GM18868 (cell line): ENCODE measurements at regions not wholly inside any gene's neighbourhood (a gene's known extent, or its start where the extent isn't known, plus 50 kb on each side); places are given as distances from the start of the nearest gene placed in this dataset.
"Not testable (repeated sequence)": the region's sequence is repeated elsewhere in the genome, so short reads cannot be mapped to it uniquely, and the experiment has no call there.

Source experiments
- ATAC-seq: cut with Tn5 transposase; IDR thresholded peaks from one replicate; pipeline ENCODE4 v1.9.1; 2021; ENCODE audit warnings: mild to moderate bottlenecking, moderate library complexity; ENCODE audit not compliant: unreplicated experiment

DNA sequence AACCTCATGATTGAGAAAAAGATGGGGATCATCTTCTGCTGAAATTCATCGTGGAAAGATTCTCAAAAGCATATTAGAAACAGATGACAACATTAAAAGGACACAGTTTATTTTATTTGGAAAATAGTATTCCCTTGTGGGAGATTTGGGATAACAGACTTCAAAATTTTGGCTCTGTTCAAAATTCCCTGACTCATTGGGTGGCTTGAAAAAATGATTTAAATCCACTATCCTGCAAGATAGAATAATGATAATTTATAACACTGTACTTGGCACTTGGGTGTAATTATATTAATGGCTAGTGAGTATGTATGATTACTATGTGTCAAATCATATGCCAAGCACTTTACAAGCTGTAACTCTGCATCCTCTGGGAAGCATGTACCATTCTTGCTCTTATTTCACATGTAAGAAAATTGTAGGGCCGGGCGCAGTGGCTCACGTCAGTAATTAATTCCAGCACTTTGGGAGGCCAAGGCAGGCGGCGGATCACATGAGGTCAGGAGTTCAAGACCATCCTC is 128.8 kb downstream of the LMNTD1 start:
- ATAC-seq, result no peak

DNA sequence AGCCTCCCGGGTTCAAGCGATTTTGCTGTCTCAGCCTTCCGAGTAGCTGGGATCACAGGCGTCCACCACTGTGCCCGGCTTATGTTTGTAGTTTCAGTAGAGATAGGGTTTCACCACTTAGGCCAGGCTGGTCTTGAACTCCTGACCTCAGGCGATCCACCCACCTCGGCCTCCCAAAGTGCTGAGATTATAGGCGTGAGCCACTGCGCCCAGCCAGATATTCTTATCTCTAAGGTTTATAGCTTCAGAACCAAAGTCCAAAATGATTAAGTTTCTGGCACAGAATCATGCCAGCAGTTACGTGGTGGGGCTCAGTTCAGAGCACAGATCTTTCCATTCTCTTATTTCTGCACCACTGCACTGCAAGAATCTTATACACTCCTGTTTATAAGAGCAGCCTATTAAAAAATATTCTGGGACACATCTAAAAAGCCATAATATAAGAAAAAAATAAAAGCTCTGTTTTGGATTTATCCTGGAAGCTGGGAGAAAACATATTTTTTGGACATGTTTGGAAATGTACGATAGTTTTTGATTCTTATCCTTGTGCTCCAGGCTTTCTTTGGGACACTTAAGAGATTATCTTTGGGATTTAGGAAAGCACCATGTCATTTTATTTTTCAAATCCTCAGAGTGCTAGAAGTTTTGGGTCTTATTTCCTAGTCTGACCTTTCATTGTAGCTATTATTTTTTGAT is 129.6 kb downstream of the LMNTD1 start:
- ATAC-seq, result no peak

DNA sequence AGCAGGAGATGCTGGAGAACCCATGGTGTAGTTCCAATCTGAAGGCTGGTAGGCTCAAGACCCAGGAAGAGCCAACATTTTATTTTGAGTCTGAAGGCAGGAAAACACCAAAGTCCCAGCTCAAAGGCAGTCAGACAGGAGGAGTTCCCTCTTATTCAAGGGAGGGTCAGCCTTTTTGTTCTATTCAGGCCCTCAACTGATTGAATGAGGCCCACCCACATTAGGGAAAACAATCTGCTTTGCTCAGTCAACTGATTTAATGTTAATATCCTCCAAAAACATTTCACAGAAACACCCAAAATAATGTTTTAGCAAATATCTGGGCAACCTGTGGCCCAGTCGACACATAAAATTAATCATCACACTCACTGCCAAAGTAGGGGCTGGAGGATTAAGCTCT is 130.8 kb downstream of the LMNTD1 start:
- ATAC-seq, result no peak

DNA sequence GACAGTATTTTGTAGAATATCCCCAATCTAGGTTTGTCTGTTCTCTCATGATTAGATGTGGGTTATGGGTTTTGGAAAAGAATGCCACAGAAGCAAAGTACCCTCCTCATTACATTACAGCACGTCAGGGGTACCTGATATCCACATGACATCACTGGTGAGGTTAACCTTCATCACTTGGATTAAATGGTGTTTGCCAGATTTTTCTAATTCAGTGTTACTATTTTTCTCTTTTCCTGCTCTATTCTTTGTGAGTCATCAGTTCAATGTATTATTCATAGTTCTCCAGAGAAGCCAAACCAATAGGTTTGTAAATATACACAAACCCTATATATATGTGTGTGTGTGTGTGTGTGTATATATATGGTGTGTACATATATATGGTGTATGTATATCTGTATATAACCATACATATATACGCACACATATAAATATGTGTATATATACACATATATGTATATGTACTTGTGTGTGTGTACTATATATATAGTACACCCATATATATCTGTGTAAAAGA is 131.4 kb downstream of the LMNTD1 start:
- ATAC-seq, result no peak

DNA sequence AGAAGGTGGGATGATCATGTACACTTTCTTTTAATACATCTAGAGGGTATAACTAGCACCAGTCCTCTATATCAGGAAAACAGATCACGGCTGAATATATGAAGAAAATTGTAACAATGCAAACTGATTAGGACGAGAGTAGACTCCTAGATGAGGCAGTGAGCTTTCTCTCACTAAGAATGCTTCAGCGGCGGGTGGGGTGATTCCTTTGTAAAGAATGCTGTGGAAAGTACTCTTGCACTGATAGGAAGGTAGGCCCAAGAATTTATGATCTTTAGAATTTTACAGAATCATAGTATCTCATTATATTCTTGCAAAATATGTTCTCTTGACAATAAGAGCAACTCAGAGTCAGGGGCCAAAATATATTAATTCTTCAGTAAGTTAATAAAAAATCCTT is 133.0 kb downstream of the LMNTD1 start:
- no peak for ATAC-seq

DNA sequence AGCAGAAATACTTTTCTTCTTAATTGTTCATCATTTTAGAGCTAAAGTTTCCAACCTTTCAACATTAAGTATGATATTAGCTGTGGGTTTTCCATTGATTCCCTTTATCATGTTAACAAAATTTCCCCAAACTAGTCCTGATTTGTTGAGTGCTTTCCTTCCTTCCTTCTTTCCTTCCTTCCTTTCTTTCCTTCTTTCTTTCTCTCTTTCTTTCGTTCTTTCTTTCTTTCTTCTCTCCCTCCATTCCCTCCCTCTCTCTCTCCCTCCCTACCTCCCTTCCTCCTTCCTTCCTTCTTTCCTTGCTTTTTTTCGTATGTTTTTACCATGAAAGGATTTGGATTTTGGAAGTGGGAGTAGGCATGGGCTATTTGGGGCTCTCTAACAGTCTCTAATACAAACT is 133.5 kb downstream of the LMNTD1 start:
- ATAC-seq, result no peak

DNA sequence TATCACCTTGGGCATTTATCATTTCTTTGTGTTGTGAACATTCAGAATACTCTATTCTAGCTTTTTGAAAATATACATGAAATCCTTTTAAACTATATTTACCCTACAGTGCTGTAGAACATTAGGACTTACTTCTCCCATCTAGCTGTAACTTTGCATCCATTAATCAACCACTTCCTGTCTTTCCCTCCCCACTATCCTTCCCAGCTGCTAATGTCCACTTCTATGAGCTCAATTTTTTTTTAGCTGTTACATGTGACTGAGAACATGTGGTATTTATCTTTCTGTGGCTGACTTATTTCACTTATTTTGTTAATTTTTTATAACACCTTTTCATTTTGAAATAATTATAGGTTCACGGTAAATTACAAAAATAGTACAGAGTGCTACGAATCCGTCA is 136.0 kb downstream of the LMNTD1 start:
- ATAC-seq, result no peak

DNA sequence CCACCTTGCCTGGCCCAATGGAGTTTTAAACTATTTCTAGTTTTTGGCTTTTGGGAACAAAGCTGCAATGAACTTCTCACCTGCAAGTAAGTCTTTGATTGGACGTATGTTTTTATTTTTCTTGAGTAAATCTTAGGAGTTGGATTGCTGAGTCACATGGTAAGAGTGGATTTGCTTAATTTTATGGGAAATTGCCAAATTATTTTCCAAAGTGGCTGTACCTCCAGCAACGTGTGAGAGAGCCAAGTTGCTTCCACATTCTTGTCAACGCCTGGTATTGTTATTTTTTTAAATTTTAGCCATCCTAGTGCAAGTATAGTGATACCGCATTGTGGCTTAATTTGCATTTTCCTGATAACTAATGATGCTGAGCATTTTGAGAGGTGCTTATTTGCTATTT is 136.6 kb downstream of the LMNTD1 start:
- no peak for ATAC-seq

DNA sequence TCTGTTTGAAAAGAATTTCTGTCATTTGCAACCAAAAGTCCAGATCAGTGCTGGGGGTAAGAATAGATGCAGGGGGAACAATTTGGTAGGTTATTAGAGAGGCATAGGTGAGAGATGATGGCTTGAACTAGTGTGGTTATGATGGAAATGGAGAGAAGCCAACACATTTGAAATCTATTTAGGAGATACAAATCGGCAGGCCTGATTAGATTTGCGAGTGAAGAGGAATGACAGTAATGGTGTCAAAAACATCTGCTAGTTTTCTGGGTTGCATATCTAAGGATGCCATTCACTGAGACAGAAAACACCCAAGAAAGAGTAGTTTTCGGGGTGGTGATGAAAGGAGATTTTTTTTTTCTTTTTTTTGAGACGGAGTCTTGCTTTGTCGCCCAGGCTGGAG is 138.1 kb downstream of the LMNTD1 start:
- no peak for ATAC-seq

DNA sequence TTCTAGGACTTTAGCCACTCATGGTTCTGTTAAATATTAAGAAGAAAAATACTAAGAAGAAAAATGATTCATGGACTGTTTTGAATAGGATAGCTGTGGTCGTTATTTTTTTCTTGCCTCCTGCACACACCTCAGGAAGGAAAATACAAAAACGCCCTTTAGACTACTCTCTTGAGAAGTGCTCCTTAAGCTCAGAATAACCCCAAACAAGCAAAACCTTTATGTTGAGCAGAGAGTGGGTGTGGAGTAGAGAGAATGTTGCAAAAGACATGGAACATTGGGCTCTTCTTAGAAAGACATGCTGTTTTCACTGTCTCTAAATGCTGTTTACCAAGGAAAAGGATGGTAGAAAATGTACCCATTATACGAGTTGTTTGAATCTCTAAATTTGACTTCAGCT is 140.3 kb downstream of the LMNTD1 start:
- no peak for ATAC-seq

DNA sequence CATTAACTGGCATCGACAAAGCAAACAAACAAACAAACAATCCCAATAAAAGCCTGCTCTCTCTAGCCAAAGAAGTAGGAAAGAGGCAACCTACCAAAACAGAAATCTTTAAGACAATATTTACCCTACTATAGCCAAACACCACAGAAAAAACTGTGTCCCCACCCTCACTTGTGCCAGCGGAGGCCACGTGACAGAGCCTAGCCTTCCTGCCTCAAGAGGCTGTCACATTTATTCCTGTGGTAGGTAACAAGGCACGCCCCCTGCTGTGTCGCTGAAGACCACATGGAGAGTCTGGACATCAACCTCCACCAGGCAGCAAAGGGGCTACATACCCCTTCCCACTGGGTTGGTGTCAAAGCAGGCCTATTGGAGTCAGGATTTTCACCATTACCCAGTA is 148.1 kb downstream of the LMNTD1 start:
- no peak for ATAC-seq

DNA sequence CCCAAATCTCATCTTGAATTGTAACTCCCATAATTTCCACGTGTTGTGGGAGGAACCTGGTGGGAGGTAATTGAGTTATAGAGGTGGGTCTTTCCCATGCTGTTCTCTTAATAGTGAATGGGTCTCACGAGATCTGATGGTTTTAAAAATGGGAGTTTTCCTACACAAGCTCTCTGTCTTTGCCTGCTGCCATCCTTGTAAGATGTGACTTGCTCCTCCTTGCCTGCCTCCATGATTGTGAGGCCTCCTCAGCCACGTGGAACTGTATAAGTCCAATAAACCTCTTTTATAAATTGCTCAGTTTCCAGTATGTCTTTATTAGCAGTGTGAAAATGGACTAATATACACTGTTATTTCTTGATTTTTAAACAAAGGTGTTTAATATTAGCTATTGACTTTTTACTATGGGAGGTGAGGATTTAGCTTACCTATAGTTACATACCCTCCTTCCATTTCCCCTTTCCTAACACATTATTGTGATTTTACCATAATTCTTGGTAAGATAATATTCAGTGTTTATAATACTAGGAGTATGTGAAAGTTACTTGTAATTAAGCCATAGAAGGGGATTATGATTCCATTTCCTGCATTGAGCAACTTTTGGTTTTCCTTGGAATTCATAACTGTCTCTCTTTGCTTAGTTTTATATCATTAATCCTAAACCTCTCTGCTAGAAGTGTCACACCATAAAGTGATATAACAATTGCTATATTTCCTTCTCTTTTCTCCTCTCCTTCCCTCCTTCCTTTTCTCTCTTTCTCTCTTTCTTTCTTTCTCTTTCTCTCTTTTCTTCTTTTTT is 151.0 kb upstream of the KRAS start:
- no peak for ATAC-seq

DNA sequence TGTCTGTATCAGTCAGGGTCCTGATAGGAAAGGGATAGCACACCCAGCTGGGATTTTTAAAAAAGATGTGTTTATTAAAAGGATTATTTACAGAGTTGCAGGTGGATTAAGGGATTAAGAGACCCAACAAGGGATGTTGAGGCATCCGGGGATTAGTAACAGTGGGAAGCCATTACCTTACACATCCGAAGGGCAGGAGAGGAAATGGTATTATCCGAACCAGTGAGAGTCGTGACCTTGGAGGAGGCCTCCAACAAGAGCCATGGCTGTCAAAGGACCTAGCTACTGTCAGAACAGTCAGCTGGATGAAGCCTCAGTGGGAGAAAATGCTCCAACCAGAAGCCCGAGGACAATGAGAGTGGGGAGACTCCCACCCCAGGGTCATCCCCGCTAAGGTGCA is 146.3 kb upstream of the KRAS start:
- no peak for ATAC-seq

DNA sequence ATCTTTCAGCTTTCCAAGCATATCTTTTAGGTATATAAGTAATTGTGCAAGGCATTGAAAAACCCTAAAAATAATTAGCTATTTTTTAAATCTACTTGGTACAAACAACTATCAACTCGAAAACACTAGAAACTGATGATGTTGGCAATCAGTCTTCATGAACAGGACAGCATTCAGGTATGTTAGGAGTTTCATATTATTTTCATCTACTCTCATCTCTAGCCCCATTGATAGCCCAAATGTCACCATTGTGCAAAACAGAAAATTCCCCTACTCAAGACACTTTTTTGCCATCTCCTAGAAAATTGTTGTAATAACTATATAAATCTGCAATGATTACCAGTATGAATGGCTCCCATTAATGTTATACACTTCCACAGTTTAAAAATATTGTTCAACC is 144.5 kb upstream of the KRAS start:
- no peak for ATAC-seq

DNA sequence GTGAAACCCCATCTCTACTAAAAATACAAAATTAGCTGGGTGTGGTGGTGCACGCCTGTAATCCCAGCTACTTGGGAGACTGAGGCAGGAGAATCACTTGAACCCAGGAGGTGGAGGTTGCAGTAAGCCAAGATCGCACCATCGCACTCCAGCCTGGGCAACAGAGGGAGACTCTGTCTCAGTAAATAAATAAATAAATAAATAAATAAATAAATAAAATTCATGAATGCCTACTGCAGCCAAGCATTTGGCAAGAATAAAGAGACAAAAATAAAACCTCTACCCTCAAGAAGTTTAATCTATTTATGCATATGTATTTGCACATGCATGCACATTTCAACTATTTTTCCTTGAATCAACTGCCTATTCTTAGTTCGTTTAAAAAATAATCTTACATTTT is 144.0 kb upstream of the KRAS start:
- not testable (repeated sequence) for ATAC-seq

DNA sequence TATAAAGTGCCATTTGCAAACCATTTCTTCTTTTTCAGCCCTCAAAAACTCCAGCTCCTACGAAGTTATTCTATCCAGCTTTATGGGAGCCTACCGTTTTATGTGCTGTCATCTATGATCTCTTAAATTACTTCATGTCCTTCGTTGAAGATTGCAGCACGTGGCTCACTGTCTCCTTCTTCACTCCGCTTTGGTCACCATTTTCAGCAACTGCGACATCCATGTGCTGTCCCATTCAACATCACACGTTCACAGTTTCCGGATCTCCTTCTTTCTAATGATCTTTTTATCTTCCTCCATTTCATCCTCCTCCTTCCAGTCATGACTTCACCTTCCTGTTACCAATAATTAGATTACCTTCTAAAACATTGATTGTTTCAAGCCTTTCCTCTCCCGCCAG is 143.3 kb upstream of the KRAS start:
- no peak for ATAC-seq

DNA sequence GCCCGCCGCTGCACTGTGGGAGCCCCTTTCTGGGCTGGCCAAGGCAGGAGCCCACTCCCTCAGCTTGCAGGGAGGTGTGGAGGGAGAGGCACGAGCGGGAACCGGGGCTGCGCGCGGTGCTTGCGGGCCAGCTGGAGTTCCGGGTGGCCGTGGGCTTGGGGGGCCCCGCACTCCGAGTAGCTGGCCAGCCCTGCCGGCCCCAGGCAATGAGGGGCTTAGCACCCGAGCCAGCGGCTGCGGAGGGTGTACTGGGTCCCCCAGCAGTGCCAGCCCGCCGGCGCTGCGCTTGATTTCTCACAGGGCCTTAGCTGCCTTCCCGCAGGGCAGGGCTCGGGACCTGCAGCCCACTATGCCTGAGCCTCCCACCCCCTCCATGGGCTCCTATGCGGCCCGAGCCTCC is 140.6 kb upstream of the KRAS start:
- ATAC-seq, result not testable (repeated sequence)

DNA sequence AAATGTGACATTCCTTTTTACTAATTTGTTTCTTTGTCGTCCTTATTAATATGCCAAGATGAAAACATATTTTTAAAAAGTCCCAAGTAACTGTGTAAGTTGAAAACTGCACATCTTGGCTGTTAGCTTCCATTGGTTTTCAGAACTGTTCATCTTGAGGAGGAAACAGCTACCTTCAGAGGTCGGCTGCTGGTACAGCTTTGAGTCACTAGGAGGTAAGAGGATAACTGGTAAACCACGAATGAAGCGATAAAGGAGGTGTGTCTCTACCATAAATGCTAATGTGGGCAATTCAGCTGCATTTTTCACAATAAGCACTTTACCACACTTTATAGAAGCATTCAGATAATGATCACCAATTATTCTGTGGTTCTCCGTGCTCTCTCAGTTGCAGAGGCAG is 137.5 kb upstream of the KRAS start:
- no peak for ATAC-seq

DNA sequence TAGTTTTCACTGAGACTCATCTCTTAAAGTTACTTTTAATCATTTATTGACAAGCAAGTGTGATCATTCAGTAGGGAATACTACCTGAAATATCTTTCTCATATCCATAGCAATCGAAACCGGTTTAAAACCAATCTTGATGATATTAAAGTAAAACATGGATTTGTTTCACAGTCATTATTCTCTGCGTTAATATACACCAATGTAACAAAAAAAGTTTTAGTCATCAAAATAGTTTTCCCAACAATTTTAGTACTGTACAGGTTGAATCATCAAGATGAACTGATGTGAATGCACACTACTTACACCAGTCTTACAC is 137.0 kb upstream of the KRAS start:
- no peak for ATAC-seq

DNA sequence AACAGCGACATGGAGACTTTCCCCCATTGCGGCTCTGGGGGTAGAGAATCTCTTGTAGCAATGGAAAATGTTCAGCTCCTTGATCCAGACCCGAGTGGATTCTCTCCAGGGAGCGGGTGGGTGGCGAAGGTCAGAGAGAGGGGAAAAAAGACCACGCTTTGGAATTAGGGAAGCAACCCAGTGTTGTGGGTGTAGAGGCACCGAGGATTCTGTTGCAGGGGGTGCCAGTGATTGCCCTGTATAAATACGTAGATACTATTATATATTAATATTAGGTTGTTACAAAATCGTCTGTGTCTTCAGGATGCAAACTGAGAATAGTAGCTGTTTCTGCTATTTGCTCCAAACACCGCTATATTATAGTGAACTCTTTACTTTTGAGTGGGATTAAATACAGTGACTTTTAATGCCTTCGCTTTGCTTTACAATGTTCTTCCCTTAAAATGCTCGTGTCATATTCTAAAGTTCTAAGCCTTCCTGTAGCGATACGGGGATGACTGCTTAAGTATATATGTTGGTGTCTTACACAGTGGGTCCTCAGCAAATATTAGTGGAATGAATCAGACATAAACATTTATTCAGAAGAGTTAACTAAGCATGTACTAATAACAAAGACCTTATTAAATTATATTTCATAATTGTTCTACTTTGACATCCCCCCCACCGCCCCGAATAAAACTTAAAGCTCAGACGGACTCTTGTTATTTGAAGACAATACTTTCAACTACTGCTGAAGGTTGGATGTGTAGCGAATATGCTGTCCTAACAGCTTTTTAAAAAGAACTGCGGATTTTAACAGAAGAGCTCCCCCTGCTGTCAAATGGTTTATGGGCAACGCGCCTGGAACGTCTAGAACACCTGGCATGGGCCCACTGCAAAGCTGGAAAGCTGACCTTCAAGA is 136.4 kb upstream of the KRAS start:
- peak; percentile 27 for ATAC-seq

DNA sequence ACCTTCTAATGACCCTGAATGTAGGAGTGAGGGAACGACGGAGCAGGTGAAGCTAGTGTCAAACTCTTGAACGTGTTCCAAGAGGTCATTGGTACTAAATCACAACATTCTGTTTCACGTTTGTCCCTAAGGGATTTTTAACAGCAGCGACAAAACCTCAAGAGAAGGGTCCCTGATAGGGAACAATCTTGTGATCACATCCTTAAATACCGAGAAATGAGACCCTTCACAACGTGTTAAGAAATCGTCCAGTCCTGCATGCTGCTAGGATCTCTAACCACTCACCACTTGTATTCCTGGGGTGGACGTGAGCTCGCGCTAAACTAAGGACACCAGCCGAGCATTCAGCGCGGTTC is 134.1 kb upstream of the KRAS start:
- ATAC-seq, result no peak
